ENCODE measurements at regions not wholly inside any gene's neighbourhood (a gene's known extent, or its start where the extent isn't known, plus 50 kb on each side); places are given as distances from the start of the nearest gene placed in this dataset.

DNA sequence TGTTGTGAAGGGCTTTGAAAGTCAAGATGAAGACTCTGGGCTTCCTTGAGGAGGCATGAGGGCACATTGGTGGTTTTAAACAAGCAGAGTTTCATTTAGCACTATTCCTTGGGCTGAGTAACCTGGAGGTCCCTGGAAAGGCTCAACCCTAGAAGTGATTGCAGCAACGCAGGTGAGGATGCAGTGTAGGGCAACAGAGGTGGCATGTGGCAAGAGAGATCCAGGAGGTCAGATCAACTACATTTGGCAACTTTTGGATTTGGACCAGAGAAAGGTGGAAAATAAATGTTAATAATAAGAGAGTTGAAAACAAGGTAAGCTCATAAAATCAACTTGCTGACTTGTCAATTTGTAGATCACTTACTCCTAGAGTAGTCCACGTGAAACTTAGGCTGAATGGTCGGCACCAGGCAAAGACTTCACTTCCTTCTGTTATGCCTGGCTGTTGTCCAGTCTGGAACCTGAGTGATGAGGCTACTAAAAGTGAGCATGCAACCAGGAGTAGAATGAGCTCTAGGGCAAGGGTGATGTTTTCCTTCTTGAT lies 414.6 kb upstream of the ZMIZ1 start:
- DNase-seq (ENCODE audit: insufficient read length, low spot score) (no peak), FAIRE-seq (no peak)
- no peak for TF ChIP-seq CTCF (IDR thresholded peaks at IDR 0.05; ENCODE audit: insufficient read depth, missing control alignments)

DNA sequence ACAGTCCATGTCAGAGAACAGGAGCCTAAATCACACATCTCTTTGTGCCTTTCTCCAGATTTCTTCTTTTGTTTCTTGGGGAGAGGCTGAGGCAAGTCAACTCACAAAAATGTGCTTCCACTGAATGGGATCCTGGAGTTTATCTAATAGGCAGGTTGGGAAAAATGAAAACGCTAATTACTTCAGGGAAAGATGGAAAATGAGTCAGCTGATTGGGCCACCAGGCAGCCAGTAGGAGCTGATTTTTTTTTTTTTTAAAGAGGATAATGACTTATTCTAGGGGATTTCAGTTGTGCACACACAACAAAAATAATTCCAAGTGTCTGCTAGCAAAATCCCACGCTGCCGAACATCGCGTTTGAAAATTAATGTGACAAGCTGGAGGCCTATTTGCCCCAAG lies 412.8 kb upstream of the ZMIZ1 start:
- FAIRE-seq (no peak), DNase-seq (ENCODE audit: insufficient read length, low spot score) (no peak)
- TF ChIP-seq CTCF (IDR thresholded peaks at IDR 0.05; ENCODE audit: insufficient read depth, missing control alignments), result no peak

- no peak for TF ChIP-seq CTCF (IDR thresholded peaks at IDR 0.05; ENCODE audit: insufficient read depth, missing control alignments)
- FAIRE-seq (no peak), DNase-seq (ENCODE audit: insufficient read length, low spot score) (no peak)
These were observed 412.2 kb upstream of the ZMIZ1 start for GRCh38 chr10:78656417-78657162.

- TF ChIP-seq CTCF (IDR thresholded peaks at IDR 0.05; ENCODE audit: insufficient read depth, missing control alignments), result peak; percentile 84
- no peak for FAIRE-seq
These were observed 411.5 kb upstream of the ZMIZ1 start for GRCh38 chr10:78657163-78657861.

DNA sequence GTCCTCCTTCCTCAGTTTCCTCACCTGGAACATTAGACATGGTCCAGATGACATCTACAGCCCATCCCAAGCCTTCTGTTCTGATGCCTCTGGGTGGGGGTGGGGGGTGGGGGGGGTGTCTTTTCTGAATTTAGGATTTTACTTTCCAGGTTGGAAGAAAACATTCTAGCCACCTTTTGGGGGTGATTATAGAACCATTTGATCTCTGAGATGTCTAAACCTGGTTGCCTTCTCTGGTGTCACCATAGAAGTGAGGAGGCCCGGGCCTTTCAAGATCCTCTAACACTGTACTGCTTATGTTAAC lies 411.0 kb upstream of the ZMIZ1 start:
- no peak for FAIRE-seq
- no peak for DNase-seq (ENCODE audit: insufficient read length, low spot score)
- TF ChIP-seq CTCF (IDR thresholded peaks at IDR 0.05; ENCODE audit: insufficient read depth, missing control alignments), result no peak

More at GRCh38 chr10:78657163-78657861, 411.5 kb upstream of the ZMIZ1 start:
- peak; percentile 31 for DNase-seq (ENCODE audit: insufficient read length, low spot score)

DNA sequence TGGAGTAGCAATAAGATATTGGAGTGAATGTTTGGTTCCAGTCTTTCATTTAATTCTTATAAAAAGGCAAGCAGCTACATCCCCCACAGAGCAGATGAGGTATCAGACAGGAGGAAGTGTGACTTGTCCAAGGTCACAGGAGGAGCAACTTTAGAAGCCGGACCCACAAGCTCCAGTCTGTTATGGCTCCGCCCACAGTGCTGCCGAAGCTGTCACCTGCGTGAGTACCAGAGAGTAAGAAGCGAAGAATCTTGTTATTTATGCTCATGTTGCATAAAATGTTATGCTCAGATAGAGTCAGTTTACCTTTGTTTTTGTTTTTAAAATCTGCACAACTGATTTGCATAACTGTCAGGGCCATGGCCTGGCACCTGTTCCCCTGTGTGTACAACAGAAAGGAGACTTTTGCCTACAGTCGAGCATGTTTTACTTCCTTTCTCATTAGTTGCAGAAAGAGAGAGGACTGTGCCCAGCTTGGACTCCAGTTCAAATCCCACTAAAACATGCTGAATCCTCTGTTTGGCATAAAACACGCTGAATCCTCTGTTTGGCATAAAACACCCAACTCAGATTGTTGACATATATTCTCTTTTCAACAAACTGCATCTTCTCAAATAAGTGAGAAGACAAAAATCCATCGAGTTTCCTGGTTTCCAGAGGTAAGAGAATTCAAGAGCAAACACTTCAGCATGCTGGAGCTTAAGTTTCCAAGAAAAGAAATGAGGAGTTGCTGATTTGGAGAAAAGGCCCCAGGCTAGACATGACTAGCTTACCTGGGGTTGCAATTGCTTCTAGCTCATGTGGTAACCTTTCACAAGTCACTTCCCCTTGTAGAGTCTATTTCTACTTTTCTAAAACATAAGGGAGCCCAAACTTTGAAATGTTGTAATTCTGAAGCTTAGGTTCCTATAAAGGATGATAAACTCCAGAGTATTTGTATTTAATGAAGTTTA lies 409.8 kb upstream of the ZMIZ1 start:
- TF ChIP-seq CTCF (IDR thresholded peaks at IDR 0.05; ENCODE audit: insufficient read depth, missing control alignments), result no peak
- DNase-seq (ENCODE audit: insufficient read length, low spot score), result no peak
- no peak for FAIRE-seq

Data from D721Med (cell line).